MM.1S (cell line): ENCODE measurements at regions not wholly inside any gene's neighbourhood (a gene's known extent, or its start where the extent isn't known, plus 50 kb on each side); places are given as distances from the start of the nearest gene placed in this dataset.

Experiments
- EZH2phosphoT487 ChIP-seq: fragments of 300-600 bp; sonication (generic); IDR thresholded peaks from 2 replicates; pipeline ENCODE4 v1.6.1; 2018; ENCODE audit warnings: antibody characterized with exemption, low read length
- TF ChIP-seq, protein P1 (sequence below): fragments of 300-600 bp; sonication (generic); IDR thresholded peaks from 2 replicates; pipeline ENCODE4 v1.5.1; 2016; ENCODE audit warnings: antibody characterized with exemption, low read length, mixed read lengths

DNA sequence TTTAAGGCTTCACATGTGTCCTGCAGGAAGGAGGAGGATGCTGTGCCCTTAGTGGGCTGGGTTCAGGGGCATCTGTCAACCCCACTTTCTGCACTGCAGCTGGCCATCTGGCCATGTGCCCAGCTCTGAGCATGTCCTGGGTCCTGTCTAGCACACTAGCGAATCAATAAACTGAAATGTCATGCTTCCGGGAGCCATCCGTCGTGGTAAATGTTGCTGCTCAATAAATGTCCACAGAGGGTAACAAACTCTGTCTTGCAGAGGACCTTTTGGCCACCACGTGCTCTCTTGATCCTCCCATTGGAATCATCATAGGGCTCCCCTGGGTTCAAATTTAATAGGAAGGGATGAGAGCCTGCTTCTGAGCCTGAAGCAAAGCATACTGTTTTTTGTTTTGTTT lies 168.6 kb upstream of the PIRT start:
- TF ChIP-seq, protein P1, sequence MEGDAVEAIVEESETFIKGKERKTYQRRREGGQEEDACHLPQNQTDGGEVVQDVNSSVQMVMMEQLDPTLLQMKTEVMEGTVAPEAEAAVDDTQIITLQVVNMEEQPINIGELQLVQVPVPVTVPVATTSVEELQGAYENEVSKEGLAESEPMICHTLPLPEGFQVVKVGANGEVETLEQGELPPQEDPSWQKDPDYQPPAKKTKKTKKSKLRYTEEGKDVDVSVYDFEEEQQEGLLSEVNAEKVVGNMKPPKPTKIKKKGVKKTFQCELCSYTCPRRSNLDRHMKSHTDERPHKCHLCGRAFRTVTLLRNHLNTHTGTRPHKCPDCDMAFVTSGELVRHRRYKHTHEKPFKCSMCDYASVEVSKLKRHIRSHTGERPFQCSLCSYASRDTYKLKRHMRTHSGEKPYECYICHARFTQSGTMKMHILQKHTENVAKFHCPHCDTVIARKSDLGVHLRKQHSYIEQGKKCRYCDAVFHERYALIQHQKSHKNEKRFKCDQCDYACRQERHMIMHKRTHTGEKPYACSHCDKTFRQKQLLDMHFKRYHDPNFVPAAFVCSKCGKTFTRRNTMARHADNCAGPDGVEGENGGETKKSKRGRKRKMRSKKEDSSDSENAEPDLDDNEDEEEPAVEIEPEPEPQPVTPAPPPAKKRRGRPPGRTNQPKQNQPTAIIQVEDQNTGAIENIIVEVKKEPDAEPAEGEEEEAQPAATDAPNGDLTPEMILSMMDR: no peak
- TF ChIP-seq EZH2phosphoT487: no peak
